ENCODE measurements at regions not wholly inside any gene's neighbourhood (a gene's known extent, or its start where the extent isn't known, plus 50 kb on each side); places are given as distances from the start of the nearest gene placed in this dataset.

DNA sequence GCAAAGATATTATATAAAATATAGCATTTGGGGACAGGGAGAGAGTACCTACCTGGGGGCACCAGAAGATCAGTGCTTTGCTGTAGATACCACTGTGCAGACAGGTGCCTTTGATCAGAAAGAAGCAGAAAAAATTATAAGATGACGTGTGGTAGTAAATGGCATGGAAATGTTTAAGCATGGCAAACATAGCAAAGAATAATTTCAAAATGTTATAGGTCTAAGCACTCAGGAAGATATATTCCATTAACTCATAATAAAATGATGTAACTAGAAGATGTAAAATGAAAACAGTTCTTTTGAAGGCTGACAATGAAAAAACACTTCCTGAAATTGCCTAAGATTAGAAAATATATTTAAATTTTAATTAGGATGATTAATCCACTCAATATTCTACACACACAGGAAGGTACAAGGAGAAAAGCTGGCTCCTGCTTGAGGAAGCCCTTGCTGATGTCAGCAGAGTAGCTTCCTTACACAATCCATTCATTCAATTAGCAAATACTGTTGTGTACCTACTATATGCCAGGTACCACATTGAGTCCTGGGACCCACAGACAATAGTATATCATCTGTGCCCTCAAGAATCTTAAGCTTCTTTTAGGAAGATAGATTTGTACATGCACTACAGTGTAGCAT is 290.2 kb upstream of the CNR1 start:
- POLR2A ChIA-PET (ENCODE audit: unreplicated experiment): no interaction called here
- no peak overlapping the region for H3K4me3 ChIP-seq

DNA sequence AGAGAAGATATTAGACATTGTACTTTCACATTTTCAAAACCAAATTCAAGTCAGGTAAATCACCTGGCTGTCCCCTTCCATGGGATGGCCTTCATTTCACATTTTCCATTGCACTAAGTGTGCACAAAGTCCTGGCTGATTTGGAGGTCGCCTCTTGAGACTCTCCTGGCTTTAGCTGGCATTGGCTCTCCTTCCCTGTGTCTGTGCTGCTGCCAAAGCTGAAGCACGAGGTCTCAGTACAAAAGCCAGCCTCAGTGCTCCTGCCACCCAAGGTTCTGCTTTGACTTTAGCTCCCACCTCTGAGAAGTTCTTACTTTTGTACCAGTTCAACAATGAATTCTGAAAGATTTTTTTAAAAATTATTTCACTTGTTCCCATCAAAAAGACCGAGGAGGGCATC is 289.2 kb upstream of the CNR1 start:
- no peak for TF ChIP-seq EZH2 (IDR thresholded peaks at IDR 0.05; ENCODE audit: low read depth)
- TF ChIP-seq, protein P1, sequence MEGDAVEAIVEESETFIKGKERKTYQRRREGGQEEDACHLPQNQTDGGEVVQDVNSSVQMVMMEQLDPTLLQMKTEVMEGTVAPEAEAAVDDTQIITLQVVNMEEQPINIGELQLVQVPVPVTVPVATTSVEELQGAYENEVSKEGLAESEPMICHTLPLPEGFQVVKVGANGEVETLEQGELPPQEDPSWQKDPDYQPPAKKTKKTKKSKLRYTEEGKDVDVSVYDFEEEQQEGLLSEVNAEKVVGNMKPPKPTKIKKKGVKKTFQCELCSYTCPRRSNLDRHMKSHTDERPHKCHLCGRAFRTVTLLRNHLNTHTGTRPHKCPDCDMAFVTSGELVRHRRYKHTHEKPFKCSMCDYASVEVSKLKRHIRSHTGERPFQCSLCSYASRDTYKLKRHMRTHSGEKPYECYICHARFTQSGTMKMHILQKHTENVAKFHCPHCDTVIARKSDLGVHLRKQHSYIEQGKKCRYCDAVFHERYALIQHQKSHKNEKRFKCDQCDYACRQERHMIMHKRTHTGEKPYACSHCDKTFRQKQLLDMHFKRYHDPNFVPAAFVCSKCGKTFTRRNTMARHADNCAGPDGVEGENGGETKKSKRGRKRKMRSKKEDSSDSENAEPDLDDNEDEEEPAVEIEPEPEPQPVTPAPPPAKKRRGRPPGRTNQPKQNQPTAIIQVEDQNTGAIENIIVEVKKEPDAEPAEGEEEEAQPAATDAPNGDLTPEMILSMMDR (conservative IDR thresholded peaks at IDR 0.05): no peak
- ChIA-PET CTCF (no interaction called here), POLR2A (ENCODE audit: unreplicated experiment) (no interaction called here)
- Histone ChIP-seq H3K4me1 (replicated peaks; ENCODE audit: insufficient read depth) (no peaks in the 10 kb centered on the region), H2AFZ (no peak overlapping the region), H3K27me3 (ENCODE audit: insufficient read depth, low read depth) (no peaks in the 10 kb centered on the region), H3K4me2 (no peak overlapping the region), H3K27ac (no peak overlapping the region), H3F3A (ENCODE audit: insufficient read depth, low read depth) (no peaks in the 10 kb centered on the region), H3K4me3 (no peak overlapping the region), H3K9me2 (ENCODE audit: insufficient read depth) (no peaks in the 10 kb centered on the region), H3K79me2 (ENCODE audit: low read depth) (no peaks in the 10 kb centered on the region), H3K36me3 (ENCODE audit: low read depth) (no peaks in the 10 kb centered on the region), H4K20me1 (ENCODE audit: insufficient read depth) (no peaks in the 10 kb centered on the region), H3K9me3 (ENCODE audit: insufficient read depth, low read depth) (no peaks in the 10 kb centered on the region)
- no TSS peak for BruUV-seq (replicated peaks)
- no peak for DNase-seq
- intact Hi-C loops (cut with micrococcal nuclease; ENCODE audit: unreplicated experiment): no loop called here

More for the DNA sequence above, 290.2 kb upstream of the CNR1 start:
- BruUV-seq (replicated peaks): no TSS peak
- Histone ChIP-seq H3K27me3 (ENCODE audit: insufficient read depth, low read depth) (no peaks in the 10 kb centered on the region), H3K9me2 (ENCODE audit: insufficient read depth) (no peaks in the 10 kb centered on the region), H4K20me1 (ENCODE audit: insufficient read depth) (no peaks in the 10 kb centered on the region), H3K4me2 (no peak overlapping the region), H2AFZ (no peak overlapping the region), H3K79me2 (ENCODE audit: low read depth) (no peaks in the 10 kb centered on the region), H3F3A (ENCODE audit: insufficient read depth, low read depth) (no peaks in the 10 kb centered on the region), H3K36me3 (ENCODE audit: low read depth) (no peaks in the 10 kb centered on the region), H3K4me1 (replicated peaks; ENCODE audit: insufficient read depth) (no peaks in the 10 kb centered on the region), H3K27ac (no peak overlapping the region), H3K9me3 (ENCODE audit: insufficient read depth, low read depth) (no peaks in the 10 kb centered on the region)
- intact Hi-C loops (cut with micrococcal nuclease; ENCODE audit: unreplicated experiment): no loop called here
- CTCF ChIA-PET: no interaction called here
- TF ChIP-seq, protein P1 (conservative IDR thresholded peaks at IDR 0.05): no peak
- TF ChIP-seq EZH2 (IDR thresholded peaks at IDR 0.05; ENCODE audit: low read depth): no peak
- DNase-seq: no peak

DNA sequence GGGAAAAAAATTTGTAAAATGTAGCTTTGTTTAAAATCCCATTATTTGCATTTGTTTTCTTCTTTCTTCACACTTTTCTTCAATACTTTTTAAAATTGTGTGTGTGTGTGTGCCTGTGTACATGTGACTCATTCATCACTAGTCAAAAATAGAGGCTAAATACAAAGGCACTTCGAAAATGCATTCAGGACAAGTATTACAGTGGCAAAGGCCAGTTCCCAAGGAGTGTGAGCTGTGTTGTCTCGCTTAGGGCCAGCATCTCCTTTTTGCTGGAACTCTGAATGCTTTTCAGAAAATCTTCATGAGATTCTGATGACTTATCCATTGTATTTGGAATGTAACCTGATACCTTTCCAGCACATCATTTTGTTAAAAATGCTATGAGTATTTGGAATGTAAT is 288.5 kb upstream of the CNR1 start:
- Histone ChIP-seq H3K27me3 (ENCODE audit: insufficient read depth, low read depth) (no peaks in the 10 kb centered on the region), H2AFZ (no peak overlapping the region), H3K9me2 (ENCODE audit: insufficient read depth) (no peaks in the 10 kb centered on the region), H3K9me3 (ENCODE audit: insufficient read depth, low read depth) (no peaks in the 10 kb centered on the region), H3K4me3 (no peak overlapping the region), H3F3A (ENCODE audit: insufficient read depth, low read depth) (no peaks in the 10 kb centered on the region), H3K27ac (no peak overlapping the region), H4K20me1 (ENCODE audit: insufficient read depth) (no peaks in the 10 kb centered on the region), H3K4me1 (replicated peaks; ENCODE audit: insufficient read depth) (no peaks in the 10 kb centered on the region), H3K79me2 (ENCODE audit: low read depth) (no peaks in the 10 kb centered on the region), H3K36me3 (ENCODE audit: low read depth) (no peaks in the 10 kb centered on the region), H3K4me2 (no peak overlapping the region)
- CTCF ChIA-PET: no interaction called here
- no TSS peak for BruUV-seq (replicated peaks)
- POLR2A ChIA-PET (ENCODE audit: unreplicated experiment): no interaction called here
- TF ChIP-seq EZH2 (IDR thresholded peaks at IDR 0.05; ENCODE audit: low read depth): no peak
- TF ChIP-seq, protein P1 (conservative IDR thresholded peaks at IDR 0.05): no peak
- intact Hi-C loops (cut with micrococcal nuclease; ENCODE audit: unreplicated experiment): no loop called here
- DNase-seq: no peak
